OCI-LY1 (cell line): ENCODE measurements at regions not wholly inside any gene's neighbourhood (a gene's known extent, or its start where the extent isn't known, plus 50 kb on each side); places are given as distances from the start of the nearest gene placed in this dataset.

Experiments used
- H2AFZ ChIP-seq: fragments of 200-600 bp; sonication (generic), shearing (Covaris generic); 2 replicates; pipeline ENCODE4 v1.6.0; 2014; ENCODE audit warnings: antibody characterized with exemption, mild to moderate bottlenecking, low read length
- H3F3A ChIP-seq: fragments of 200-600 bp; sonication (generic), shearing (Covaris generic); 2 replicates; pipeline ENCODE4 v1.6.0; 2014; ENCODE audit warnings: mild to moderate bottlenecking, antibody characterized with exemption, low read length, moderate library complexity; ENCODE audit not compliant: insufficient read depth
- H3K27ac ChIP-seq: fragments of 200-600 bp; sonication (generic); 2 replicates; pipeline ENCODE4 v1.5.1; 2014; ENCODE audit warnings: low read length, mixed run types, mild to moderate bottlenecking, low read depth; ENCODE audit not compliant: poor library complexity, severe bottlenecking
- H3K27me3 ChIP-seq: fragments of 200-600 bp; sonication (generic); 2 replicates; pipeline ENCODE4 v1.6.0; 2014; ENCODE audit warnings: antibody characterized with exemption, mild to moderate bottlenecking, low read length, moderate library complexity; ENCODE audit not compliant: insufficient read depth
- H3K36me3 ChIP-seq: fragments of 200-600 bp; sonication (generic); 2 replicates; pipeline ENCODE4 v1.6.1; 2014; ENCODE audit warnings: mild to moderate bottlenecking, antibody characterized with exemption, low read length, moderate library complexity, mixed read lengths; ENCODE audit not compliant: insufficient read depth
- H3K4me1 ChIP-seq: fragments of 200-600 bp; sonication (generic); 2 replicates; pipeline ENCODE4 v1.5.1; 2014; ENCODE audit warnings: mild to moderate bottlenecking, low read length, moderate library complexity; ENCODE audit not compliant: insufficient read depth, severe bottlenecking
- H3K4me2 ChIP-seq: fragments of 200-600 bp; sonication (generic), shearing (Covaris generic); 2 replicates; pipeline ENCODE4 v1.6.1; 2014; ENCODE audit warnings: low read length
- H3K4me3 ChIP-seq: fragments of 200-600 bp; sonication (generic); 2 replicates; pipeline ENCODE4 v1.5.1; 2014; ENCODE audit warnings: low read length, low read depth, mild to moderate bottlenecking, mixed read lengths; ENCODE audit not compliant: poor library complexity, severe bottlenecking
- H3K79me2 ChIP-seq: fragments of 200-600 bp; shearing (Covaris generic); 2 replicates; pipeline ENCODE4 v1.6.1; 2016; ENCODE audit warnings: mixed run types, low read length, mixed read lengths; ENCODE audit not compliant: insufficient read depth
- H3K9ac ChIP-seq: fragments of 200-600 bp; sonication (generic), shearing (Covaris generic); 2 replicates; pipeline ENCODE4 v1.6.1; 2014; ENCODE audit warnings: mild to moderate bottlenecking, low read length, mixed read lengths
- H3K9me2 ChIP-seq: fragments of 200-600 bp; sonication (generic), shearing (Covaris generic); 2 replicates; pipeline ENCODE4 v1.6.1; 2014; ENCODE audit warnings: low read depth, mild to moderate bottlenecking, low read length, mixed read lengths
- H3K9me3 ChIP-seq: fragments of 200-600 bp; shearing (Covaris generic); 2 replicates; pipeline ENCODE4 v1.6.1; 2014; ENCODE audit warnings: low read length, mixed read lengths
- H4K20me1 ChIP-seq: fragments of 200-600 bp; sonication (generic), shearing (Covaris generic); 2 replicates; pipeline ENCODE4 v1.6.0; 2016; ENCODE audit warnings: mild to moderate bottlenecking, low read length; ENCODE audit not compliant: insufficient read depth
- CTCF ChIP-seq: fragments of 200-600 bp; sonication (generic), shearing (Covaris generic); IDR thresholded peaks from 2 replicates; pipeline ENCODE4 v1.5.1; 2017; ENCODE audit warnings: mild to moderate bottlenecking, antibody characterized with exemption, low read length, moderate library complexity, mixed read lengths
- EZH2 ChIP-seq: fragments of 200-600 bp; sonication (generic), shearing (Covaris generic); IDR thresholded peaks from 2 replicates; pipeline ENCODE4 v1.8.0; 2017; ENCODE audit warnings: borderline replicate concordance, mixed run types, mild to moderate bottlenecking, antibody characterized with exemption, low read length, moderate library complexity, mixed read lengths

- Histone ChIP-seq H3K9me2 (no peaks in the 10 kb centered on the region), H3K9me3 (no peaks in the 10 kb centered on the region), H3K4me2 (no peak overlapping the region), H3K79me2 (no peaks in the 10 kb centered on the region), H3K27me3 (no peaks in the 10 kb centered on the region), H3K4me1 (peaks cover 33% of the 10 kb centered on the region), H3K4me3 (no peak overlapping the region), H4K20me1 (no peaks in the 10 kb centered on the region), H3F3A (no peaks in the 10 kb centered on the region), H3K27ac (no peak overlapping the region), H3K9ac (no peak overlapping the region), H2AFZ (no peak overlapping the region), H3K36me3 (no peaks in the 10 kb centered on the region)
- TF ChIP-seq CTCF (no peak), EZH2 (no peak)
These were observed 1171.8 kb downstream of the AMY1C start for GRCh38 chr1:104921525-104921924.

GRCh38 chr1:104923075-104923474 is 1173.4 kb downstream of the AMY1C start:
- peak overlapping the region; percentile 42 for H3K4me2 ChIP-seq
- peaks cover 45% of the 10 kb centered on the region for H3K4me1 ChIP-seq
- H3K4me3 ChIP-seq, result peak overlapping the region; percentile 8
- peak overlapping the region; percentile 44 for H3K9ac ChIP-seq
- no peak for TF ChIP-seq CTCF
- TF ChIP-seq EZH2, result no peak
- peak overlapping the region; percentile 74 for H3K27ac ChIP-seq
- no peaks in the 10 kb centered on the region for H3K9me2 ChIP-seq
- no peaks in the 10 kb centered on the region for H3K36me3 ChIP-seq
- no peaks in the 10 kb centered on the region for H3K9me3 ChIP-seq
- no peaks in the 10 kb centered on the region for H3F3A ChIP-seq
- H2AFZ ChIP-seq, result peak overlapping the region; percentile 96
- H3K79me2 ChIP-seq, result no peaks in the 10 kb centered on the region
- H3K27me3 ChIP-seq, result no peaks in the 10 kb centered on the region
- H4K20me1 ChIP-seq, result no peaks in the 10 kb centered on the region

- Histone ChIP-seq H3K27ac (peak overlapping the region; percentile 99), H3K27me3 (no peaks in the 10 kb centered on the region), H3K4me2 (no peak overlapping the region), H3K79me2 (no peaks in the 10 kb centered on the region), H3K36me3 (0 out of 2 replicates have a peak, but pooled peaks cover 6% of the 10 kb centered on the region), H3K4me1 (peaks cover 73% of the 10 kb centered on the region), H4K20me1 (no peaks in the 10 kb centered on the region), H3K9ac (no peak overlapping the region), H3K9me3 (no peaks in the 10 kb centered on the region), H3K9me2 (no peaks in the 10 kb centered on the region), H3K4me3 (no peak overlapping the region), H3F3A (peaks cover 3% of the 10 kb centered on the region; the same call in 1 of the 2 replicates), H2AFZ (no peak overlapping the region)
- TF ChIP-seq EZH2 (no peak), CTCF (no peak)
These were observed 1179.6 kb downstream of the AMY1C start for GRCh38 chr1:104929280-104929679.
